SIG-M5 treated with dmso at 0.1 percent for 504 hours (cell line): ENCODE measurements at regions not wholly inside any gene's neighbourhood (a gene's known extent, or its start where the extent isn't known, plus 50 kb on each side); places are given as distances from the start of the nearest gene placed in this dataset.
A peak's percentile ranks its signal among the peaks of the same experiment; 100 is the strongest.

Experiments used
- DNase-seq: peaks from one replicate; lab custom pipeline; 2025; ENCODE audit not compliant: unreplicated experiment; lab: John Stamatoyannopoulos, UW

DNA sequence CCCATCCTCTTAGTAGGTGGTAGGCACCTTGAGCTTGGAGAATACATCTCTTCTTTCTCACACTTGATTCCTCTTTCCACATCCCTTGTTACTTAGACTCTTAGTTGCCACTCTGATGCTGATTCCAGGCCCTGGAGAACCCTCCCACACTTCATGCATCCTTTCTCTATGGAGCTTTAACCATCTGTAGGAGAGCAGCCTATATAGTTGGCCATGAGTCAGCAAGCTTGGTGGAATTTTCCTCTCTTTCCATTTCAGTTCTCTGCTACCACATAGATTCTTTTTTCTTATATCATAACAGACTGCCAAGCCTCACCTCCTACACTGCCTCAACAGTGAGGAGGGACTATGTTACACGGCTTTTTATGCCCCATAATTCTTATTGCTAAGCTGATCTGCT is 851.6 kb upstream of the CDH2 start:
- no peak for DNase-seq

DNA sequence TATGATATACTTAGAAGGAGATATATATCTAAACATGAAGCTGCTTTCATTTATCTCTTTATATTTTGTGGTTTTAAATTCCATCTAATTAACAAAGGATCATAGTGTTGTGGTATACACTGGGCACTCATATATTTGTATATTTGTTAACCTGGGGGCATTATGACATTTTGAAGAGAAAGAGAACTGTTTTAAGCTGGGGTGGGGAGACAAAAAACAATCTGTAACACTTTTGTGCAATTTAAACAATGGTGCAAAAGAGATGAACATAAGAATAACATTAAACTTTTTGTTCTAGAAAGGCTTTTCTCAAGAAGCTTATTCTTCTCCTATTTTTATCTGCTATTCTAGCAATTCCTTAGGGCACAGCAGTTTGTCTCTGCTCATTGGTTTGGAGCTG is 842.0 kb upstream of the CDH2 start:
- no peak for DNase-seq

DNA sequence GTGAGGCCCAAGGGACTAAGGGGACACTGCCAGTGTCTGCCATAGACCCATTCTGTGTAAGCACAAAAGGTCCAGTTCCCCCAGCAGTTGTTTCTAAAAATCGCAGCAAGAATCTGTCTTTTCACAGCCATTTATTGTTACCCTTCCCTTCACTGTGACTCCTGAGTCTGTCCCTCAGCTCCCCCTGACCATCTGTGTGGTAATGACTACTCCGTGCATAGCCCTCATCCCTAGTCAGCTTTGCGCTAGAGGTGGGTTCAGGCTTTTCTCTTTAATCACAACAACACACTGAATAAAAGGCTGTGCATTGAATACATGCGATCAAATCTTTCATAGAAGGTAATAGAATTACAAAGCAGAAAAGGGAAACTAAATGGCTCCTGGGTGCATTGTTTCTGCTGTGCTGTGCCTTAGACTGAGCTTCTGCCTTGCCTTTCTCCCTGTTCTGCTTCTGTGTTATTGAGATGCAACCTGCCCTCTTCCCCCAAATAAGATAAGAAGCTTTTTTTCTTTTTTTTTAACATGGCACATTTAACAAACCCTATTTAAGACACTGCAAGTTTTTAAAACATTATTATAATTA is 836.0 kb upstream of the CDH2 start:
- no peak for DNase-seq

DNA sequence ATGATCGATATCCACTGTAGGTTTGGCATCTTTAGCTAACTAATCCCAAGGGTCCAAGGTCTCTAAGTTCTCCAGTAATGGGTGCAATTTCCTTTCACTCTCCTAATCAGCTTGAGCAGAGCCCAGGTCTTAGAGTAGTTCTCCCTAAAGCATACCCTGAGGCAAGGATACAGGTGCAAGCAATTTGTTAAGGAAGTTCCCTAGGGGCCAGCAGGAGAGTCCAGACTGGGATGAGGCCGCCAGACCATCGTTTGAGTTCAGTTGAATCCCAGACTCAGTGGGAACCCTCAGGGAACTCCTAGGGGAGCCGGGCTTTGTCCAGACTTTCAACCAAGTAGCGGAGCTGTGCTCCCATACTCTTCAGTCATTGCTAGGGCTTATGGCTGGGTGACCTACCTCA is 835.4 kb upstream of the CDH2 start:
- no peak for DNase-seq

DNA sequence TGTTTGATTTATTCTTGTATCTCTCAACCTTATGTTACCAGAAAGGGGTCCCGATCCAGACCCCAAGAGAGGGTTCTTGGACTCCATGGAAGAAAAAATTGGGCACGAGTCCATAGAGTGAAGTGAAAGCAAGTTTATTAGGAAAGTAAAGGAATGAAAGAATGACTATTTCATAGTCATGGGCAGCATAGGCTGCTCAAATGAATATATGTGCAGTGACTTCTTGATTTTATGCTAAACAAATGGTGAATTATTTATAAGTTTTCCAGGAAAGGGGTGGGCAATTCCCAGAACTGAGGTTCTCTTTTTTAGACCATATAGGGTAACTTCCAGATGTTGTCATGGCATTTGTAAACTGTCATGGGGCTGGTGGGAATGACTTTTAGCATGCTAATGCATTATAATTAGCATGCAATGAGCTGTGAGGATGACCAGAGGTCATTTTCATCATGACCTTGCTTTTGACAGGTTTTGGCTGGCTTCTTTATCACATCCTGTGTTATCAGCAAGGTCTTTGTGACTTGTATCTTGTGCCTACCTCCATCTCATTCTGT is 832.4 kb upstream of the CDH2 start:
- no peak for DNase-seq

DNA sequence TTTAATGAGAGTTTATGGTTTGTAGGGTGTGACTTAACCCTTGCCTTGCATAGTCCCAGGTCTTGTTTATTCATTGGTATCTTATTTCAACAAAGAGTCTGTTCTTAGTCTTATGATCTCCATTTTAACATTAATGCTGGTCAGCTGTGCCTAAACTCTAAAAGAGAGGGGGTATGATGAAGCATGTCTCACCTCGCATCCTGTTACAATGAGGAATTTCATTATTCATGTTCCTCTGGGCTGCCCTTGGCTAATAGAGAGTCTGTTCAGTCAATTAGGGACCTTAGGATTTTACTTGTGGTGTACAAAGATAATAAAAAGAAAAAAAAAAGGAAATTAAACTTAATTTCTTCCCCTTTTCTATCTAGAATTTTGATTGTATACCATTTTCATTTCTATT is 831.9 kb upstream of the CDH2 start:
- no peak for DNase-seq

DNA sequence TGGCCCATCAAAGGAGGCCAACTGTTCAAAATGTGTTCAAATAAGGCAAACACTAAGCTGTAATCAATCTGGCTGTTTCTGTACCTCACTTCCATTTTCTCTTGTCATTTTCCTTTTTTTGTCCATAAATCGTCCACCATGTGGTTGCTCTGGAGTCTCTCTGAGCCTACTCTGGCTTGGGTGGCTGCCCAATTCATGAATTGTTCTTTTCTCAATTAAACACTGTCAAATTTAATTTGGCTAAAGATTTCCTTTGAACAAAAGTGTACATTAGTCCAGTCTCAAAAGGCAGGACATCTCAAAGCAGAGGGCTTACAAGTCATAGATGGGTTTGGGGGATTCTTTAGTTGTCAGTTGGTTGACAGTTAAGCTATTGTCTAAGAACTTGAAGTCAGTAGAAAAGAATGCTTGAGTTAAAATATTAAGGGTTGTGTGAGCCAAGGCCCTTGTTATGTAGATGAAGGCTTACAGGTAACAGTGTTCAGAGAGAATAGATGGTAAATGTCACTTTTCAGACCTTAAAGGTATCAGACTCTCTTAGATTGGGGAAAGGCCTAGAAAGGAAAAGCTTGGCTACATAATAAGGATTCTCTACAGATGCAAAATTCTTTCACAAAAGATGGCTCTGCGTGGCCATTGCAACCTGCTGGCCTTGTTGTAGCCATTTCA is 831.2 kb upstream of the CDH2 start:
- no peak for DNase-seq

DNA sequence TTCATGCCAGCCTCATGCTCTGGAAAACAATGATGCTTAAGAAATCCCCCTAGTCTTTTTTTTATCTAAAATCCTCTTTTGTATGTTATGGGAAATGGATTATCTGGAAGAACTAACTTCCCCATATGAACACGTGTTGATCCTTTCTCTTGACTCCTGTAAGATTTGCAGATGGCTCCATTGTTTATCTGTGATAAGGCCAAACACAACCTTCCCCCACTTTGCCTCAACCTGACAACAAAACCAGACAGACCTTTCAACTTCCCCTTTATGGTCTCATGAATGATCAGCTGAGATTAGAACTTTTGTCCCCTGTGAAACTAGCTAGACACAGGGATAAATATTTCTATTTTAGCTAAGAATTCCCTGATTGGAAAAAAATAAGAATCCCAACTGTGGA is 828.0 kb upstream of the CDH2 start:
- DNase-seq = no peak

DNA sequence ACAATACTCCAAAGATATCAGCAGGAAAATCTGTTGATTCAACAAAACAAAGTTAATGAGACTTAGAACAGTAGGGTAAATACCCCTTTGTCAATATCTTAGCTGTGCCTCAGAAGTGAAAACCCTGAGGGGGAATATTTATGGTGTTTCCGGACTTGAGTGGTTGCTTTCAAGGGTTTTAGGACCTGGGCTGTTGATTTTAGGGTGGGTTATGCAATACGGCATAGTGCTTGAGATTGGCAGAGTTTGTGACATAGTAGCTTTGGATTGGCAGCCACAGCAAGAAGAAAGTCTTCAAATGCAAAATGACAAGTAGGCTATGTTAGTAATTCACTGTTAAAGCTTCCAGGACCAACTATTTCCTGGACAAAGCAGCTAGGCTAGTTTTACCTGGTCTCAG is 826.3 kb upstream of the CDH2 start:
- DNase-seq = peak; percentile 5

DNA sequence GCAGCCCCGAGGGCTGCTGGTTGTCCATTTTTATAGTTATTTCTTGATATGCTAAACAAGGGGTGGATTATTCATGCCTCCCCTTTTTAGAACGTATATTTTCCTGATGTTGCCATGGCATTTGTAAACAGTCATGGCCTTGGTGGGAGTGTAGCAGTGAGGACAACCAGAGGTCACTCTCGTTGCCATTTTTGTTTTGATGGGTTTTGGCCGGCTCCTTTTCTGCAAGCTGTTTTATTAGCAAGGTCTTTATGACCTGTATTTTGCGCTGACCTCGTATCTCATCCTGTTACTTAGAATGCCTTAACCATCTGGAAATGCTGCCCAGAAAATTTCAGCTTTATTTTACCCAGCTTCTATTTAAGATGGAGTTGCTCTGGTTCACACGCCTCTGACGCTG is 825.8 kb upstream of the CDH2 start:
- no peak for DNase-seq

DNA sequence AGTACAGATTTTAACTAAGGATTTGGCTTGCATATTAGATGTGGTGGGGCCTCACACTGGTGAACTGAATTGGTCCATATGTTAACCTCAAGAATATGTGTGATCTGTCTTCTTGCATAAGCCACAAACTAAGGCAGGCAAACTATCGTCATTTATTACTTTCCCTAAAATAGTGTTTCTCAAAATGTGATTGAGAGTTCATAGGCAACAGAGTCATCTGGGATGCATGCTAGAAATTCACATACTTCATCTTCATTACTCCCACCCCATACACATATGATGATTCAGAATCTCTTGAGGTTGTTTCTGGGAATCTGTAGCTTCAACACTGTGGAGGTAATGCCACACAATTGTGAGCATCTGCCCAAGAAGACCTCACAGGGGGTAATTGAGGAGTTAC is 822.8 kb upstream of the CDH2 start:
- no peak for DNase-seq

DNA sequence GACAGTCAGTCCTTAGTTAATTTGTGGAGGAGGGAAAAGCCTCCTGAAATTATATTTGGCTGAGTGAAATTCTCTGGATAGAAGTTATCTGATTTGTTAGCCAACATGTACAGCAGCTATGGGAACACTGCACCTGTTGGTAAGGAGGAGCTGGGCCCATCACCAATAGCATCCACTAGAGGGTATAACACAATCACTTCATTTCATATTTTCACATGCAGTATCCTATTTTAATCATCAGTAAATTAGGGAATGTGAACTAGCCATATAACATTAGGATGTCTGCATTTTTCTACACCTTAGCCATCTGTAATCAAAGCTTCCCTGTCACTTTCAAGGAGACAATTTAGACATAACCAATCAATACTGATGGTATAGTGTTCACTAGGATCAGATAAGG is 818.4 kb upstream of the CDH2 start:
- DNase-seq = no peak

DNA sequence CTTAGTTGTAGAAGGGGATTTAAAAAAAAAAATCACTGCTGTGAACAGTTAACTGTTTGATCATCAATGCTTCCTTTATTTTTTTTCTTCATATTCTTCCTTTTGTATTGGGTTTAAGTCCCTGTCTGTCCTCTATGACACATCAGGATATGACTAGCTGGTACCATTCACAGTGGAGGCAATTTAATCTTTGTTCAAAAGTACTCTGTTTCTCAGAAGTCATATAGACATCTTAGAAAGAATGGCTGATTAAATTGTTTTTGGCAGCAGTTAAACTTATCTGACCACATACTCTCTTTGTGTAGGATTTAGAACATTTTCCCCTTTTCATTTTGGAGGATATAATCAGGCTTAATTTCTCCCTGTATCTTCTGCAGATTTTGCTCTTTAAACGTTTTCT is 807.8 kb upstream of the CDH2 start:
- DNase-seq = no peak

DNA sequence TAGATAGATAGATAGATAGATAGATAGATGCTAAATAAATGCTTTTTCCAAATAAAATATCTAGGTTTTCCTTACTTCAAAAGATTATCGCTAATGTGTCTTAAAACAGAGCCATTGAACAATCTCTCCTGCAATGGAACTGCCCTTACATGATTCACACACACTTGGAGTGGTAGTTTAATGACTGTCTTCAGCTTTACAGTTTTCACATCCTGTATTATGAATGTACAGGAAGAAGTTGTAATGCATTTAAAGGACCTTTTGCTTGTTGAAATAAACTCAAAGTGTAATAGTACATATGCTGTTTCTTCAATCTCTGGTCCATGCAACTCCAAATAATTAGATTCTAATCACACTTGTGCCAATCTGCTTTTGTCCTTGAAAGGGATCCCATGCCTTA is 797.6 kb upstream of the CDH2 start:
- no peak for DNase-seq

DNA sequence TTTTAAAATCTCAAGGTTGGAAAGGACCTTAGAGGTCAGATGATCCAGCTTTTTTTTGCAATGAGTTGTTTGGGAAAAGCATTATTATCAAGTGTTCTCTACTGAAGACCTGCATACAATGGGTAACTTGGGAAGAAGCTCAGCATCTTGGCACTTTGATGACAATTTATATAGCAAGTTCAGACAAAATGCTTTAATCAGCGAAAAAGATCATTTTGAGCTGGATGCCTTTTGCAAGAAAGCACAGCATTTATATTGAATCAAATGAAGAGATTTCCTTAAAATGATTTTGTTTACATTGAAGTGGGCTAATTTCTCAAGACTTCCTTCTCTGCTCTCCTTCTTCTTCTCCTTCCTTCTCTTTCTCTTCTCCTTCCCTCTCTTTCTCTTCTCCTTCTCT is 796.4 kb upstream of the CDH2 start:
- DNase-seq = no peak

DNA sequence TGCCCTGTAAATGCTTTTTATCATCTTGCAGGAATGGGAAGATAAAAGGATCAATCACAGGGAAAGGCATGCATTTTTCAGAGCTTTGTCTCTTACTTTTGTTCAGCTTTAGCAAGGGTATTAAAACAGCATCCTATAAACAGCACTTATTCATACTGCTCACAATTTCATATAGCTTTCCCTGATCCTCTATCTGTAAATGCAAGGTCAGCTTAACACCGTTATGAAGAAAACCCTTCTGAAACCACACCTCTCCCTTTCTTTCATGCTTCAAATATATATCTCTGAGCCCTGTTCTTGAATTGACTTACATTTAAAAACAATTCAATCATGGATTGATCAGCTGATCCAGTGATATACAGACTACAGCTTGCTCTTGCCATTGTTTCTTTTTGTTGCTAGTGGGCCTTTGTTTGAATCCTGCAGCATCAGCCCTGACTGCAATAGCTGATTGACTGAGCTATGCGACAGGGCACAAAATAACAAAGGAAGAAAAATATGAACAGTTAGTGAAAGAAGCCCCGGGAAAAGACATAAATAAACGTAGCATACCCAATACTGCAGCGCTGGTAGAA is 795.5 kb upstream of the CDH2 start:
- DNase-seq = no peak

DNA sequence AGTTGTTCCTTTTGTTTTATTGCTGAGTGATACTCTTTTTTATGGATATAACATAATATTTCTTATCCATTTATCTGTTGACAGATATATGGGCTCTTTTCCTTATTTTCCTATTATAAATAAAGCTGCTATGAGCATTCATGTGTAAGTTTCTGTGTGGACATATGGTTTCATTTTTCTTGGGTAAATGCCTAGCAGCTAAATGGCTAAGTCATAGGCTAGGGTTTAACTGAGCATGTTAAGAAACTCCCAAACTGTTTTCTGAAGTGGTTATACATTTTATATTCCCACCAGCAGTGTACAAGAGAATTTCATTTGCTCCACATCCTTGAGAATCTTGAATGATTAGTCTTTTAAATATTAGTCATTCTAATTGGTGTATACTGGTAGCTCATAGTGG is 786.6 kb upstream of the CDH2 start:
- no peak for DNase-seq

DNA sequence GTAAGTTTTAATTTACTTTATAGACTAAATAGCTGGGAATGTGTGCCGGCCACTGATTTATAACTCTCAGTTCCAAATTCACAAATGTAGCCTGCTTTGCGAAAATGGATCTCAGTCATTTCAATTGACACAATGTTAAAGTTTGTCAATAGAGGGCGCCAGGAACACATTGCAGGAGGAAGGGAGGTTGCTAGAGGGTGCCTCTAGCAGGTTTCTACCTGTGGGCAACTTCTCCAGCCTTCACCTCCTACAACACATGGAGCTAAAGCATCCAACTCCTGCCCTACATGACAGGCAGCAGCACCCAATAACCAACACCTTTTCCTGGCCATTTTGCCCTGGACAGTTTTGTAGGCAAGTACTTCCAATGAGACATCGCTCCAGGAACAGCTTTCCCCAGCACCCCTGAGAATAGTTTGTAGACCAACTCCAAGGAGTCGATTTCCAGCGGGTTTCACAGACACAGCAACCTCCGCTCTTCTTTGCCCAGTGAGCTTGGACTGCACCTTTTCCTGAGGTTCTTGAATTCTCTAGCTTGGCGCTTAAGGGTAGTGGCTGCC is 784.8 kb upstream of the CDH2 start:
- DNase-seq = peak; percentile 6

DNA sequence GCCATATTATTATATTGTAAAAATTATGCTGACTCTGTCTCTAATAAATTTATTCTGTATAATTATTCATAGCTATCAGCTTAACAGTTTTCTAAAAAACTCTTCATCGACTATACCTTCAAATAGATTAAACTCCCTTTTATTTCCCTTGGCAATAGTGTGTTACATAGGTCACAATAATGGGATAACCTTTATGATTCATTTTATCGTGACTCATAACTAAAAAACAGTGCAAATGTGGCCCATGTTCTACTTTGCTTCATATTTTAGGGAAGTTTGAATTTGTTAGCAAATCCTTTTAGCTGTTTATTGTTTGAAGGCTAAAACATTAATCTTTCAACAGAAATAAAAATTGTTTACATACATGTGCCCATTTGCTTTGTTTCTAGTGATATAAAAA is 783.2 kb upstream of the CDH2 start:
- no peak for DNase-seq

DNA sequence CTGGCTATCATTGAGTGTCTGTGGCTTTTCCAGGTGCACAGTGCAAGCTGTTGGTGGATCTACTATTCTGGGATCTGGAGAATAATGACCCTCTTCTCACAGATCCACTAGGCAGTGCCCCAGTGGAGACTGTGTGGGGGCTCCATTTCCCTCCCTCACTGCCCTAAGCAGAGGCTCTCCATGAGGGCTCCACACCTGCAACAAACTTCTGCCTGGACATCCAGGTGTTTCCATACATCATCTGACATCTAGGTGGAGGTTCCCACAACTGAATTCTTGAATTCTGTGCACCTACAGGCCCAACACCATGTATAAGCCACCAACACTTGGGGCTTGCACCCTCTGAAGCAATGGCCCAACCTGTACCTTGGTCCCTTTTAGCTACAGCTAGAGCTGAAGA is 775.4 kb upstream of the CDH2 start:
- no peak for DNase-seq

DNA sequence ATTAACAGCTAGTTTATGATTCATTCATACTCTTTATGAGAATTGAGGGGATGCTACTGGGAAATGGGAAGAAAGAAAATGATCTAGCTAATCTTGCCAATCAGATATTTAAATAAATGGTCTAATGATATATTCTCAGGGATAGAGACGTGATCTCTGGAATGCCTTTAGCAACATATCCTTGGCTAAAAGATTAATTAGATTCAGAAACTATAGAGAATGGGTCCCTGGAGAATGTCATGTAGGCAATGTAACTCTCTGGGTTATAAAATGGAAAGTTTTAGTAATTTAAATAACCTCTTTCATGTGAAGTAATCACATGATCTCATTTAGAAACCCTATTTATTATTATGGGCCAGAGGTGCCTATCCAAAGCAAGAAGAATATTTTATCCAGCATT is 771.0 kb upstream of the CDH2 start:
- DNase-seq = no peak

DNA sequence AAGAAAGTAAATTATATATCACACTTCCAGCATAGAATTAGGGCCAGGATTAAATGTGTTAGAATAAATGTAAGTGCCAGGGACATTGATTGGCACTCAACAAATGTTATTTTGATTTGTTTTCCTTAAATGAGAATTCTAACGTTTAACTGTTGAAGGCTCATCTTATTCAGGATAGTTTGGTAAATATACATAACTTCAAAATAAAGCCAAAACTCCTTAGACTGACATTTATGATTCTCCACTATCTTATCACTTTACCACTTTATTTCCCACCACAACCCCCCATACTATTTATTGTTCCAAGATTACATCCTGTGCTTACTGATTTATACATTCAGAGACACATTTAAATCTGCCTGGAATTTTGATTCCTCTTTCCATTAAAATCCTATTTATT is 769.5 kb upstream of the CDH2 start:
- DNase-seq = no peak
